HL-60 (cell line): ENCODE measurements at regions not wholly inside any gene's neighbourhood (a gene's known extent, or its start where the extent isn't known, plus 50 kb on each side); places are given as distances from the start of the nearest gene placed in this dataset.

Experiments used
- DNase-seq, 2 experiments: peaks; one replicate each; pipeline ENCODE4 v3.0.0-alpha.2; 2010 to 2020; ENCODE audit warnings: low read depth in 1 of 2, low spot score in 1 of 2
- H3K27ac ChIP-seq: fragments of 250-450 bp; sonication (Bioruptor Pico); replicated peaks from 2 replicates; pipeline ENCODE4 v1.5.1; 2020; ENCODE audit warnings: mild to moderate bottlenecking, moderate library complexity
- H3K27me3 ChIP-seq: fragments of 250-450 bp; sonication (Bioruptor Pico); 2 replicates; pipeline ENCODE4 v1.5.1; 2021; ENCODE audit warnings: mild to moderate bottlenecking, moderate library complexity; ENCODE audit not compliant: insufficient read depth, poor library complexity, severe bottlenecking
- H3K4me3 ChIP-seq: replicated peaks from 2 replicates; pipeline ENCODE4 v1.5.1; 2011; ENCODE audit warnings: mild to moderate bottlenecking, control low read depth, low read length; ENCODE audit not compliant: insufficient read depth
- GABPA ChIP-seq: IDR thresholded peaks from 2 replicates; pipeline ENCODE4 v1.6.1; 2012; ENCODE audit warnings: low read depth
- POLR2AphosphoS5 ChIP-seq: IDR thresholded peaks from 2 replicates; pipeline ENCODE4 v1.6.1; 2012; ENCODE audit warnings: low read depth
- SPI1 ChIP-seq: IDR thresholded peaks from 2 replicates; pipeline ENCODE4 v1.6.1; 2012; ENCODE audit warnings: low read depth, mild to moderate bottlenecking, borderline replicate concordance
- TF ChIP-seq, protein P1 (sequence below): IDR thresholded peaks from 2 replicates; pipeline ENCODE4 v1.6.1; 2012; ENCODE audit warnings: low read depth; ENCODE audit not compliant: insufficient replicate concordance
- TF ChIP-seq, protein P2 (sequence below): IDR thresholded peaks from one replicate; pipeline ENCODE4 v1.5.1; 2011; ENCODE audit warnings: low read length, control low read depth, inconsistent platforms; ENCODE audit not compliant: insufficient read depth

DNA sequence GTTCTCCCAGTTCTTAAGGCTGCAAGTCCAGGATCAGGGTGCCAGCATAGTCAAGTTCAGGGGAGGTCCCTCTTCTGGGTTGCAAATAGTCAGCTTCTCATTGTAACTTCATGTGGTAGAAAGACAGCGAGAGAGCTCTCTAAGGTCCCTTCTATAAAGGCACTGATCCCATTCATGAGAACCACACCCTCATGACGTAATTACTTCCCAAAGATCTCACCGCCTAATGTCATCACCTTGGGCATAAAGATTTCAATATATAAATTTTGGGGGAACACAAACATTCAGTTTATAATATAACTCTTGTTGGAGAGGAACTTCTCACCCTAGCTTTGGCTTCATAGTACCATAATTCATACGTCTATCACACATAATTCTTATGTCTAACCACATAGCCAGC, 203.9 kb upstream of the VLDLR start:
- Histone ChIP-seq H3K27ac (no peak overlapping the region), H3K4me3 (no peak overlapping the region), H3K27me3 (no peaks in the 10 kb centered on the region)
- TF ChIP-seq, protein P1, sequence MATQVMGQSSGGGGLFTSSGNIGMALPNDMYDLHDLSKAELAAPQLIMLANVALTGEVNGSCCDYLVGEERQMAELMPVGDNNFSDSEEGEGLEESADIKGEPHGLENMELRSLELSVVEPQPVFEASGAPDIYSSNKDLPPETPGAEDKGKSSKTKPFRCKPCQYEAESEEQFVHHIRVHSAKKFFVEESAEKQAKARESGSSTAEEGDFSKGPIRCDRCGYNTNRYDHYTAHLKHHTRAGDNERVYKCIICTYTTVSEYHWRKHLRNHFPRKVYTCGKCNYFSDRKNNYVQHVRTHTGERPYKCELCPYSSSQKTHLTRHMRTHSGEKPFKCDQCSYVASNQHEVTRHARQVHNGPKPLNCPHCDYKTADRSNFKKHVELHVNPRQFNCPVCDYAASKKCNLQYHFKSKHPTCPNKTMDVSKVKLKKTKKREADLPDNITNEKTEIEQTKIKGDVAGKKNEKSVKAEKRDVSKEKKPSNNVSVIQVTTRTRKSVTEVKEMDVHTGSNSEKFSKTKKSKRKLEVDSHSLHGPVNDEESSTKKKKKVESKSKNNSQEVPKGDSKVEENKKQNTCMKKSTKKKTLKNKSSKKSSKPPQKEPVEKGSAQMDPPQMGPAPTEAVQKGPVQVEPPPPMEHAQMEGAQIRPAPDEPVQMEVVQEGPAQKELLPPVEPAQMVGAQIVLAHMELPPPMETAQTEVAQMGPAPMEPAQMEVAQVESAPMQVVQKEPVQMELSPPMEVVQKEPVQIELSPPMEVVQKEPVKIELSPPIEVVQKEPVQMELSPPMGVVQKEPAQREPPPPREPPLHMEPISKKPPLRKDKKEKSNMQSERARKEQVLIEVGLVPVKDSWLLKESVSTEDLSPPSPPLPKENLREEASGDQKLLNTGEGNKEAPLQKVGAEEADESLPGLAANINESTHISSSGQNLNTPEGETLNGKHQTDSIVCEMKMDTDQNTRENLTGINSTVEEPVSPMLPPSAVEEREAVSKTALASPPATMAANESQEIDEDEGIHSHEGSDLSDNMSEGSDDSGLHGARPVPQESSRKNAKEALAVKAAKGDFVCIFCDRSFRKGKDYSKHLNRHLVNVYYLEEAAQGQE, result no peak
- no peak for TF ChIP-seq POLR2AphosphoS5
- TF ChIP-seq, protein P2, sequence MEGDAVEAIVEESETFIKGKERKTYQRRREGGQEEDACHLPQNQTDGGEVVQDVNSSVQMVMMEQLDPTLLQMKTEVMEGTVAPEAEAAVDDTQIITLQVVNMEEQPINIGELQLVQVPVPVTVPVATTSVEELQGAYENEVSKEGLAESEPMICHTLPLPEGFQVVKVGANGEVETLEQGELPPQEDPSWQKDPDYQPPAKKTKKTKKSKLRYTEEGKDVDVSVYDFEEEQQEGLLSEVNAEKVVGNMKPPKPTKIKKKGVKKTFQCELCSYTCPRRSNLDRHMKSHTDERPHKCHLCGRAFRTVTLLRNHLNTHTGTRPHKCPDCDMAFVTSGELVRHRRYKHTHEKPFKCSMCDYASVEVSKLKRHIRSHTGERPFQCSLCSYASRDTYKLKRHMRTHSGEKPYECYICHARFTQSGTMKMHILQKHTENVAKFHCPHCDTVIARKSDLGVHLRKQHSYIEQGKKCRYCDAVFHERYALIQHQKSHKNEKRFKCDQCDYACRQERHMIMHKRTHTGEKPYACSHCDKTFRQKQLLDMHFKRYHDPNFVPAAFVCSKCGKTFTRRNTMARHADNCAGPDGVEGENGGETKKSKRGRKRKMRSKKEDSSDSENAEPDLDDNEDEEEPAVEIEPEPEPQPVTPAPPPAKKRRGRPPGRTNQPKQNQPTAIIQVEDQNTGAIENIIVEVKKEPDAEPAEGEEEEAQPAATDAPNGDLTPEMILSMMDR, result no peak
- no peak for TF ChIP-seq SPI1
- TF ChIP-seq GABPA, result no peak
- no peak for DNase-seq

DNA sequence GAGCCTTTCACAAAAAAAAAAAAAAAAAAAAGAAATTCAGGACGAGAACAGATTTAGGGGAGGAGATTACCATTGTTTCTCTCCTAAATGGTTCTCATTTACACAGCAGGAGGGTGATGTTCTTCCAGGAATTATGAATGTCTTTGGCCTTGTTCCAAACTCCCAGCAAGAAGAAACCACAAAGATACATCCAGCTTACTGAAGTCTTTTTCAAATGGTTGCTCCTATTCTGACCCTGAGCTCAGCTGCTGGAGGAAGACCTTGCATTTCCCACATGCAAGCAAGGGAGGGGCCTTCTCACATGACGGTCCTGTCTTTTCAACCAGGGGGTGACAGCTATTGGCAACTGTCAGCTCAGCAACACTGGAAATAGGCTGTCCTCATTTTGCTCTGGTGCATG, 203.0 kb upstream of the VLDLR start:
- Histone ChIP-seq H3K4me3 (no peak overlapping the region), H3K27me3 (no peaks in the 10 kb centered on the region), H3K27ac (no peak overlapping the region)
- no peak for DNase-seq
- no peak for TF ChIP-seq POLR2AphosphoS5
- TF ChIP-seq GABPA, result no peak
- TF ChIP-seq SPI1, result no peak
- TF ChIP-seq, protein P2, result no peak
- TF ChIP-seq, protein P1, result no peak

- DNase-seq, result no peak
- TF ChIP-seq, protein P2, result no peak
- TF ChIP-seq SPI1 (no peak), POLR2AphosphoS5 (no peak), GABPA (no peak)
- TF ChIP-seq, protein P1, result no peak
These were observed 202.2 kb upstream of the VLDLR start for GRCh38 chr9:2419347-2419746.

More at GRCh38 chr9:2419347-2419746, 202.2 kb upstream of the VLDLR start:
- no peaks in the 10 kb centered on the region for H3K27me3 ChIP-seq
- no peak overlapping the region for H3K4me3 ChIP-seq
- no peak overlapping the region for H3K27ac ChIP-seq
